ENCODE measurements at regions not wholly inside any gene's neighbourhood (a gene's known extent, or its start where the extent isn't known, plus 50 kb on each side); places are given as distances from the start of the nearest gene placed in this dataset.
A peak's percentile ranks its signal among the peaks of the same experiment; 100 is the strongest.

GRCh38 chr2:51410331-51410730 lies 378.4 kb upstream of the NRXN1 start:
- peak; percentile 28 for DNase-seq

DNA sequence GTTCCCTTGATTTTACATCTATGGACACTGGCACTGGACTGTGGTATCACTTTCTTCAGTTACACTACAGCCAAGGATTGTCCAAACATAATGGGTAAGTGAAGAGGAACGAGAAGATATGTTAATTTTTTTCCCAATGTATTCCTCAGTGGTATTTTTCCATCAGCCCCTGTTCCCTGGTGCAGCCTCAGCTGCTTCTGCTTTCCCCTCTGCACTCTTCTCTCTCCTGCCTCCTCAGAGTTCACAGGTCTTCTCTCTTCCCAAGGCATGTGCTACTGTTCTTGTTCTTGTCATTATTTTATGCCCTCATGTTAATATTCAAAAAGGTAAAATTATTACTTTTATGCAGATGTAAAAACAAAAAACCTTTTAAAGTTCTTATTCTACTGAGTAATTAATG lies 378.0 kb upstream of the NRXN1 start:
- DNase-seq = no peak

DNA sequence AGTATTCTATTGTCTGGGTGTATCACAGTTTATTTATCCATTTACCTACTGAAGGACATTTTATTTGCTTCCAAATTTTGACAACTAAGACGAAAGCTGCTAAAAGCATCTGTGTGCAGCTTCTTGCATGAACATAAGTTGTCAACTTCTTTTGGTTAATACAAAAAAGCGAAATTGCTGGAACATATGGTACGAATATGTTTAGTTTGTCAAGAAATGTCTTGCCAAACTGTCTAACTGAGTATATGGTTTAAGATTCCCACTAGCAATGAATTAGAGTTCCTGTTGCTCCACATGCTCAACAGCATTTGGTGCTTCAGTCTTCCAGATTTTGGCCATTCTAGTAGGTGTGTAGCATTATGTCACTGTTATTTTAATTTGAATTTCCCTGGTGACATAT lies 372.3 kb upstream of the NRXN1 start:
- DNase-seq = no peak

DNA sequence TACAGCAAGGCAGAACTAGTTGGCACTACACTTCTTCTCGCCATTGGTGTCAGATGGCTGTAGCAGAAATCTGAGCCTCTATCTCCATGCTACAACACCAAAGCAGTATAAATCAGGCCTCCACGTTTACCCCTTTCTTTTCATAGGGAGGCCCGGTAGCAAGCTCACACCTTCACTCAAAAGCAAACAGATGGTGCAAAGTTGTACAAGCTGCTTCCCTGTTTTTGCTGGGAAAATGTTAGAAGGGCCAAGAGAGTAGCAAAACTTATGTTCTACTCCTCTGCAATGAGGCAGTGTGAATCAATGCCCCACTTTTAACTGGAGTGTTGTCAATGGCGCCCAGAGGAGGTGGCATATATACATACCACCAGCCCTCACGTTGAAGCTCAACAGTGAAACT lies 369.6 kb upstream of the NRXN1 start:
- DNase-seq = no peak

DNA sequence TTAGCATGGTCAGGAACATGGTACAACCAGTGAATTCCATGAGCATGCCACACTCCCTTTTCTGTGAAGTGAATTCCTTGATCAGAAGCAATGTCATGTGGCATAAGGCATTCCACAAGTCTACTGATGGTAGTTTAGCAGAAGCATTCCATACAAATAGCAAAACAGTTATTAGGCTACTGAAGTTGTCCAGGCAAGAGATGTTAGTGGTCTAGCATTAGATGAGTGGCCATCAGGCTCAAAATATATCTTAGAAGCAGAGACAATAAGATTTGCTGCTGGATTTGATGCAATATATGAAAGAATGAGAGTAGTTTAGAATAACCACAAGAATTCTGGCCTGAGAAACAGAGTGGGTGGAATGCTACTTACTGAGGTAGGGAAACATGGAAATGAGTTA lies 355.3 kb upstream of the NRXN1 start:
- DNase-seq = peak; percentile 90

GRCh38 chr2:51379997-51380396 lies 348.1 kb upstream of the NRXN1 start:
- no peak for DNase-seq

DNA sequence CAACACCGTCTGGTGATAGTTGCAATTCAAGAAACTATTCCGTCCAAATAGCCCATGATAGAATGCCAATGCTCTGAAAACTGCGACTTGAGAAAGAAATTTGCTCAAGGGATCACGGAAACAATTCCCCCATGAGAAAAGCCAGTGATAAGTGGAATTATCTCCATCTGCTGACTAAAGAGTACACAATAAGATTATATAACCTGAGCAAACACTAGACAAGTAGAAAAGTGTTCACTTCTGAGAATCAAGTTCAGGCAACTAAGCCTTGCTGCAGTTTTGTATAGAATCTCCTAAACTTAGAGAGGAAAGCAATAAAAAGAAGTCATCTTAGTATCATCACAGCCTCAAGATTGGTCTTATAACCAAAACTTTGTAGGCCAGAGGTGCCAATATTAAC lies 336.3 kb upstream of the NRXN1 start:
- no peak for DNase-seq

- DNase-seq = peak; percentile 91
Observed at GRCh38 chr2:51350100-51350499, 318.2 kb upstream of the NRXN1 start.

GRCh38 chr2:51344886-51345285 lies 313.0 kb upstream of the NRXN1 start:
- DNase-seq = no peak

- no peak for DNase-seq
Observed at GRCh38 chr2:51335087-51336058, 303.4 kb upstream of the NRXN1 start.

DNA sequence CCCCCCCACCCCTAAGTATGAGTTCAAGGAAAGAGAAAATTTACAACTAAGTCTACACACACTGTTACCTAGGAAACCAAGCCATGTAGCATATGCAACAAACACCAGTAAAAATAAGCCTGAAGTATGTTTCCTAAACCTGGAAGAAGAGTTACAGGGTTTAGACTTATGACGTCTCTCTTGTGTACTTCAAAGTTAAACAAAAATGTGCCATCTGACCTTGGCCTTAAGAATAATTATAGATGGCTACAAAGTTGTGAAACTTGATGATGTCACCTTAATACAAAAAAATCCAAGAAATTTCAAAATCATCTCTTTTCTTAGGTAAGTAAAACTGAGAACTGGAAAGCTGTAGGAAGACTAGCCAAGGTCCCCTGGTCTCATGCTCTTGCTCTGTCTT lies 297.6 kb upstream of the NRXN1 start:
- no peak for DNase-seq

DNA sequence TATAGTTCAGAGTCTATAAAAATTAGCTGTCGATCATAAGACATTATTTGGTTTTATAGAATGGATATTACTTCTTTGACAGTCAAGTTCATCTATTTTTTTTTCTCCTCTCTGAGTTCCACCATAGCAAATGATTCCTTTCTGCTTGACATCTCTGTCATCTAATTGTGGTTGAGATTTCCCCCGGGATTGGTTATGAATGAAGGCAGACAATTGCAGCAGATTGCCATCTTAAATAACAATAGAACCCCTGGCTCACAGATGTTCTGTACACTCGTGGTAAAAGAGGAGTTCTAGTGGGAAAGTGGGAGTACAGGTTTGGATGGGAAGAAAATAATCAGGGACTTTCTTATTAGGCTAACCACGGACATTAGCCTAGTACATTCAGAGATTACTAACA lies 292.1 kb upstream of the NRXN1 start:
- DNase-seq = no peak

- DNase-seq = no peak
Observed at GRCh38 chr2:51322613-51323012, 290.7 kb upstream of the NRXN1 start.

DNA sequence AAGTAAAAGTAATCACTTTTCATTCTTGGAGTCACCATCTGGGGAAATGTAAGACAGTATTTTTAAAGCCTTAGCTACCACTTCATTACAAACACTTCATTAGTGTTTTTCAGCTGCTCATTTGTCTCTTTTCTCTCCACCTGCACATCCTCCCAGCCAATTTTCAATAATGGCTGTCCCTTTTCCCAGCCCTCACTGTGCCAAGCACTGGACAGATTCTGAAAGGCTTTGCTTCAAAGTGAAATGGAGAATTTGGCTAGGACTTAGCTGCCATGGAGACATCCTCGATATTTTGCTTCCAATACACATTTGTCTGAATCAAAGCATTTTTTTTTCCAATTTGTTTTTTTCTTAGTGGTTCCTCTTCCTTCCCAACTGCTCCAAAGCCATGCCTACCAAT lies 272.4 kb upstream of the NRXN1 start:
- no peak for DNase-seq

- peak; percentile 65 for DNase-seq
Observed at GRCh38 chr2:51301381-51301780, 269.4 kb upstream of the NRXN1 start.

DNA sequence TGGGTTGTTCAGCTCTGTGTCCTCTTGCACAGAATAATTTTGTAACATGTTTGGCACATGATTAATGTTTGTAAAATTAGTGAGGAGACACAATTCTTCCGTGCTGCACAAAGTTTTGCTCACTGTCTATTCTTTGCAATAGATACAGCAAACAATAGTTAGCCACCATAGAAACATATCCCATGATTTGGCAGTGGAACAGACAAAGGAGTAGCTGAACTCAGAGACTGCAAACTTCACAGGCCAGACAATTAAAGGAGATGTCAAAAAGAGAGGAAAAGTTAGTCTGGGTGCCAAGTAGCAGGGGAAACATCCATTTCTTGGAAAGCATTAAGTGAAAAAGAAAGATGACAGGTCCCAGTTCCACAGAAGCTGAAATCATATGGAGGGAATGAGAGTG lies 267.4 kb upstream of the NRXN1 start:
- DNase-seq = no peak

DNA sequence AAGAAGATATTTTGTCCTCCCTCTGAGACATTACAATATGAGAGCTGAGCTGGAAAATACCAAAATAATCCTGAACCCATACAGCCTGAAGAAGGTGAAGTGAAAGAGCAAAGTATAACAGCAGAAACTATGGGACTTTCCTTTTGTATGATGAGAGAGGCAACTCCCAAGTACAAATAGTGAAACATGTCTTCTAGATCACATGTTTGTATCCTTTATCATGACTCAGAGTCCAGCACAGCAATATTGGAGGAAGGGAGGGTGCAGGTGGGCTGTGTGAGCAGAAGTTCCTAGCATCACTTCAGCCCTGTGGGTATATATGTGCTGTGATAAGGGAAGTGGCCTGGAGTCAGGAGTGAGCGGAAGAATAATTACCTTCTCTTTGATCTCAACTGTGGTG lies 265.6 kb upstream of the NRXN1 start:
- DNase-seq = no peak

DNA sequence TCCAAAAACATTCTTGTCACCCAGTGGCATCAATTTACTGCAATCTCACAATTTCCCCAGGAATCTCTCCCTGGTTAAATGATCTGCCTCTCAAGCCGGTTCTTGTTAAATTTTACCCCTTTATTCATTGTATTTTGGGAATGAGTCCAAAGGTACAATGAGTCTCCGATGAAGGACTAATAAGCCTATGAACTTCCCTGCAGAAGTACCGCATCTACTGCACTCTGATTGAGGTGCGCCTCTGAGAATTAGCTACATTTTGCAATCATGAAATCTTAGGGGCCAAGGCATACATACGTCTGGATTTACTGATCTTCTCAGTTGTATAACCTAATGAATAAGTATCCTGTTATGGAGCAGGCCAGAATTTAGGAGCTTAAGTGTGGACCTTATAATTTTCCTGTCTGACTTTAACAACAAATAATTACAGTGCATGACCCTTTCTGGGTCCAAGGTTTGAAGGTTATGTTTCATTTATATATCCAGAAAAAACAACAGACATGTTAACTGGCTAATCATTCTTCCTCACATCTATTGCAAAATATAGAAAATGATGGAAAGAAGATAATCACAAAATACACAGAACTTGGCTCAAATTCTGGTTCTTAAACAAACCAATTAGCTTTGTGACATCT lies 261.8 kb upstream of the NRXN1 start:
- no peak for DNase-seq

DNA sequence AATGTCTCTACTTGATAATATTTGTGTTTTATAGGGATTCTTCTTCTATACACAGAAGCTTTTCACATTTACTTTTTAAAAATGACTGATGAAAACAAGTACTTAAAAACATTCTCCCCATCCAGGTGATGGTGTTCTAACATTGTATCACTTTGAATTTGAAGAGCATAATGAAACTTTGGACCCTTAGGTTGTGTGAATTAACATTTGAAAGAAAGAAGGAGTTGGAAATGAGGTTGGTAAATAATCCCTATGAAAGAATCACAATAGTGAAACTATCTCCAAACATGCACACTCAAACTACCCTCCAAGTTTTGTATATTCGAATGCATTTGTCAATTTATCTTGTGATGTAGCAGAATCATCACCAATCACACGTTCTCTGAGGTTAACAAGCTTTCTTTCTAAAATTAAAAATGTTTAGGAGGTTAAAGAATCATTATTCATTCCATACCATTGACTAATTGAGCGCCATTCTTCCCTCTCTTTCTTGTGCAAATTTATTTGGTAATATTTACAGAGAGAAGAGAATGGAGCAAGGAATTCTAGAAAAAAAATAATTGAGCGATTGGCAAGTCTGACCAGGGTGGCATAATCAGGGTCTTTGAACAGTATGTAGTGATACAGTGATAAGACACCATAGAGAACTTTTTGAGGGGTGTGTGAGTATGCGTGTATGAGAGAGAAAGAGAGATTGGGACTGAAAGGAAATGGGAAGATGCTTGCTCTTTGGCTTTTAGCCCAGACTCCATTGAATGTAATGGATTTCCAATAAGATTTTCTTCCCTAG lies 260.0 kb upstream of the NRXN1 start:
- DNase-seq = peak; percentile 20

GRCh38 chr2:51290725-51291124 lies 258.8 kb upstream of the NRXN1 start:
- peak; percentile 87 for DNase-seq

DNA sequence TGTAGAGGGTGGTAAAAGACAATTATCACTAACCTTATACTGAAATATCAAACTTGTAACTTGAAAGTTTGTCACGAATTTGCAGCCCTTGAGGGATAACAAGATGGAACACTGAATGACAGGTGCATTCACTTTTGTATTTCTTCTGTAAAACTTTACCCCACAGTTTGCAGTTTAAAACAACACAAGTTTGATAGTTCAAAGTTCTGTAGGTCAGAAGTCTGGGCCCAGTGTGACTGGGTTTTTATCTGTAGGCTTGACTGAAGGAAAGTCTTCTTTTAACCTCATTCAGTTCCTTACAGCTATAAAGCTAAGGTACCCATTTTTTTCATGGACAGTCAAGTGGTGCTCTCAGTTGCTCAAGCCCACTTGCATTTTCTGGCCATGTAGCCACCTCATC lies 257.1 kb upstream of the NRXN1 start:
- DNase-seq = no peak

GRCh38 chr2:51268191-51268590 lies 236.3 kb upstream of the NRXN1 start:
- DNase-seq = no peak

DNA sequence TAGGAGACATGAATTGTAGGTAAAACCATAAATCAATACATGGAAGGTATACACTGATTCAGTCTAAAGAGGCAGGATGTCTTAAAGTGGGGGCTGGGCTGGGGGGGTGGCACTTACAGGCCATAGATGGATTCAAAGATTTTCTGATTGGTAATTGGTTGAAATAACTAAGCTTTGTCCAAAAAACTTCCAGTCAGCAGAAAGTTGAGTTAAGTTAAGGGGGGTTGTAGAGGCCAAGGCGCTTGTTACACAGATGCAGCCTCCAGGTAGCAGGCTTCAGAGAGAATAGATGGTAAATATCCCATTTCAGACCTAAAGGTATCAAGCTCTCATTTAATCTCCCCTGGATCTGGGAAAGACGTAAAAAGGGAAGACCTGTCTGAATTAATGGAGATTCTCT lies 233.6 kb upstream of the NRXN1 start:
- DNase-seq = no peak
